ENCODE measurements at regions not wholly inside any gene's neighbourhood (a gene's known extent, or its start where the extent isn't known, plus 50 kb on each side); places are given as distances from the start of the nearest gene placed in this dataset.

DNA sequence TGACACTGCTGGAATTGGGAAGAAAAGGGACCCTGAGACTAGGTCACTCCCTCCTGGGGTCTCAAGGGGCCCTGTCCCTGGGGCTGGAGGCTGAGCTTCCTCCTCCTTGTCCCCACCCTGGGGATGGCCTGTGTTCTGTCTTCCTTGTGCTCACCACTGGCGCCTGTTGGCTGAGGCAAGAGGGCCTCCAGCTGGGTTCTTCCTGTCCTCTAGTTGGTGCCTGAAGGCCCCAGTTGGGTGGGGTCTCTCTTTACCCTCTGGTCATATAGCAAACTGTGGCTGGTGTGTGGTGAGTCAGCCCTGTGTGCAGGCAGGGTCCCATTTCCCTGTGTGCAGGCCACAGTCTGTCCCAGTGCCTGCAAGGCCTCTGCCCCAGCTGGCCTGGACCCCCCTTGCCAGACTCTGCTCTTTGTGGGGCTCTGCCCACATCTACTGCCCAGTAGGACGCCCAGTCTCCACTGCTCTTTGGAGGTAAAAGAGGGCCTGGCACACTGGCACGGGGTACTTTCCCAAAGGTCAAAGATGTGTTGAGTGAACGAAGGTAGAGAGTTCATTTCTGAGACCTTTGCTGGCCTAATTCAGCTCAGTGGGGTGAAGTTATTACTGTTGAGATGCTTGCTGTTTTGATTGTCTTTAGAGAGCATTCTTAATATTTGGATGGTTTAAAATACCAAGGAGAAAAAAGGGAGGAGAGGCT is 55.1 kb upstream of the CLDN5 start:
- Histone ChIP-seq H3K36me3 (ENCODE audit: control insufficient read depth in 2 of 4, insufficient read depth in 4 of 4, low read length in 3 of 4) (no peaks in the 10 kb centered on the region), H2BK12ac (ENCODE audit: low read depth, low read length) (no peak overlapping the region), H2AFZ (ENCODE audit: low read length) (no peak overlapping the region), H3K27me3 (replicated peaks in 1 of 4; ENCODE audit: control insufficient read depth in 3 of 4, extremely low read depth in 1 of 4, insufficient read depth in 3 of 4, low read length in 3 of 4) (no peaks in the 10 kb centered on the region), H3K9ac (replicated peaks in 1 of 4; ENCODE audit: extremely low read depth in 1 of 4, low read depth in 3 of 4, low read length in 3 of 4) (no peak overlapping the region), H3K4me1 (replicated peaks in 1 of 4; ENCODE audit: control insufficient read depth in 3 of 4, insufficient read depth in 4 of 4, low read length in 3 of 4) (peaks cover 0 to 2% (median 0%) of the 10 kb centered on the region in 4 experiments; a peak in 3 of 7 replicates), H3K14ac (ENCODE audit: insufficient read length) (no peak overlapping the region), H2BK15ac (ENCODE audit: low read length) (no peak overlapping the region), H4K5ac (ENCODE audit: insufficient read length, low read depth, low read length) (no peak overlapping the region), H2BK20ac (ENCODE audit: low read length) (no peak overlapping the region), H4K8ac (ENCODE audit: extremely low read depth, insufficient read depth, low read length) (no peak overlapping the region), H2AK5ac (ENCODE audit: low read depth, low read length) (no peak overlapping the region), H3K79me2 (ENCODE audit: control insufficient read depth in 1 of 2, insufficient read depth in 2 of 2, low read length in 2 of 2) (no peaks in the 10 kb centered on the region), H3K9me3 (ENCODE audit: insufficient read depth in 2 of 2, low read depth in 1 of 2, low read length in 1 of 2) (no peaks in the 10 kb centered on the region), H3K56ac (replicated peaks; ENCODE audit: insufficient read length, low read depth, low read length) (no peak overlapping the region), H3K18ac (ENCODE audit: extremely low read depth, low read length) (no peak overlapping the region), H2BK120ac (replicated peaks; ENCODE audit: low read depth, low read length) (no peak overlapping the region), H3K4ac (replicated peaks; ENCODE audit: insufficient read length, low read depth, low read length) (no peak overlapping the region), H3K4me3 (ENCODE audit: extremely low read depth in 1 of 4, insufficient read depth in 2 of 4, low read depth in 3 of 4, low read length in 4 of 4) (no peak overlapping the region), H3K23me2 (ENCODE audit: low read depth, low read length) (no peaks in the 10 kb centered on the region), H4K20me1 (replicated peaks in 1 of 2; ENCODE audit: control insufficient read depth in 1 of 2, insufficient read depth in 2 of 2, low read length in 2 of 2) (no peaks in the 10 kb centered on the region), H4K91ac (replicated peaks; ENCODE audit: insufficient read length, low read length) (no peak overlapping the region), H3K79me1 (ENCODE audit: low read depth, low read length) (no peaks in the 10 kb centered on the region), H3K23ac (ENCODE audit: insufficient read length) (no peak overlapping the region), H2BK5ac (ENCODE audit: low read depth, low read length) (0 out of 2 replicates have a peak overlapping the region, but pooled peaks have one; percentile 16), H3K27ac (ENCODE audit: low read depth, low read length) (no peak overlapping the region), H3K4me2 (ENCODE audit: insufficient read depth in 1 of 2, low read depth in 2 of 2, low read length in 2 of 2) (no peak overlapping the region)
- CTCF ChIA-PET (ENCODE audit: partially characterized antibody) = interaction anchor here (1.1 to 2.1 kb wide), 5 partner anchors 11 to 96 kb away, joined by 3 to 13 read pairs (median 3); no protein-coding TSS in a partner anchor
- WGBS, 2 experiments (ENCODE audit: extremely low coverage in 1 of 2, insufficient coverage in 1 of 2, insufficient read length in 1 of 2, insufficient replicate concordance in 2 of 2, low coverage in 1 of 2, low lambda C conversion rate in 2 of 2, missing lambda C conversion rate in 1 of 2) = 84% methylated on average over 4 of the region's 4 CpGs; no CpG with 5 or more reads in 1 of the 2 experiments
- POLR2A ChIA-PET (ENCODE audit: partially characterized antibody) = no interaction called here
- FAIRE-seq (no peak), DNase-seq (ENCODE audit: low read depth in 1 of 2, low spot score in 2 of 2) (no peak)
- TF ChIP-seq TAF7 (optimal IDR thresholded peaks at IDR 0.05; ENCODE audit: borderline replicate concordance, low read depth, low read length) (no peak), TBP (IDR thresholded peaks at IDR 0.05; ENCODE audit: low read depth, low read length) (no peak), PHF8 (conservative IDR thresholded peaks at IDR 0.05; ENCODE audit: low read depth, low read length) (no peak), SIX5 (IDR thresholded peaks at IDR 0.05; ENCODE audit: low read depth, low read length) (no peak), NRF1 (IDR thresholded peaks at IDR 0.05; ENCODE audit: low read depth, low read length) (no peak)

Measured in H1 (cell line).